Small intestine (tissue), 7 donors: ENCODE measurements at regions not wholly inside any gene's neighbourhood (a gene's known extent, or its start where the extent isn't known, plus 50 kb on each side); places are given as distances from the start of the nearest gene placed in this dataset.

Experiments used
- DNase-seq, 2 donors: peaks; one replicate each; pipeline versions ENCODE4 v3.0.0 to v3.0.0-alpha.2; 2013
- FAIRE-seq: peaks from 2 replicates; lab custom pipeline; 2012; peaks lifted over from hg19 to GRCh38; lab: Jason Lieb, UNC
- H3K27ac ChIP-seq, 3 donors: one replicate each; pipeline ENCODE4 v1.5.1; 2013; ENCODE audit warnings: low read length in 2 of 3, mild to moderate bottlenecking in 2 of 3, control low read depth in 1 of 3, inconsistent platforms in 1 of 3, low read depth in 1 of 3, moderate library complexity in 1 of 3
- H3K27me3 ChIP-seq, 3 donors: one replicate each; pipeline ENCODE4 v1.6.1; 2013; ENCODE audit warnings: low read length in 3 of 3, inconsistent platforms in 1 of 3; ENCODE audit not compliant: control insufficient read depth in 3 of 3, insufficient read depth in 3 of 3
- H3K36me3 ChIP-seq, 3 donors: one replicate each; pipeline ENCODE4 v1.6.1; 2013; ENCODE audit warnings: low read length in 3 of 3, inconsistent platforms in 1 of 3, low read depth in 1 of 3, mild to moderate bottlenecking in 1 of 3, moderate library complexity in 1 of 3; ENCODE audit not compliant: control insufficient read depth in 3 of 3, insufficient read depth in 2 of 3
- H3K4me1 ChIP-seq, 3 donors: one replicate each; pipeline ENCODE4 v1.6.1; 2013; ENCODE audit warnings: low read length in 2 of 3, inconsistent platforms in 1 of 3, low read depth in 1 of 3, mild to moderate bottlenecking in 1 of 3, moderate library complexity in 1 of 3; ENCODE audit not compliant: control insufficient read depth in 3 of 3, insufficient read depth in 2 of 3
- H3K4me3 ChIP-seq, 3 donors: one replicate each; pipeline ENCODE4 v1.5.1; 2013; ENCODE audit warnings: low read length in 3 of 3, control low read depth in 1 of 3, inconsistent platforms in 1 of 3, low read depth in 1 of 3, mild to moderate bottlenecking in 1 of 3, moderate library complexity in 1 of 3
- H3K9me3 ChIP-seq, 2 donors: one replicate each; pipeline ENCODE4 v1.6.1; 2013; ENCODE audit warnings: low read depth in 1 of 2, low read length in 1 of 2; ENCODE audit not compliant: control insufficient read depth in 2 of 2, insufficient read depth in 1 of 2
- WGBS, 3 donors: extraction: QIAGEN DNeasy Blood & Tissue Kit; methylation state at CpG; one replicate each; pipeline ENCODE4 v1.1.7; 2013; 5-methylcytosine and 5-hydroxymethylcytosine counted together
- donor health status: healthy with polysubstance abuse.
- donor health status: control.
- donor health status: control.
- donor health status: Bipolar disorder and iron deficiency.
- donor health status: healthy.

DNA sequence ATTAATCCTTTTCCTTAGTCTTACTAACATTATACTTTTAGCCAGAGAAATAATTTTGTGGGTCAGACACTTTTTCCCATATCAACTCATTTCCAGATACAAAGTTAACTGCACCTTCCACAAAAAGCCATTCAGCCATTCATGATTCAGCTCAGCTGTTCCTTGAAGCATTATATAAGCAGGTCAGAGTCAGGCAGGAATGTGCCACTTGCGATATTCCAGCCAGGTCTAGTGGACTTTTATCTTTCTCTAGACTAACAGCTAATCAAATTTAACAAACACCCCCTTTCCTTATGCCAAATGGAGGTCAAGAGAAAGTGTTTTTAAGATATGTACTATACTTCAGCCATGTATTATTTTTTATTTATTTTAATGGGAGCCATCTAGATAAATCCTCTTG lies 75.6 kb upstream of the EPB41L3 start:
- H3K27me3 ChIP-seq = no peaks in the 10 kb centered on the region
- no peaks in the 10 kb centered on the region for H3K36me3 ChIP-seq
- FAIRE-seq (no peak), DNase-seq (peak; percentile 28 to 65)
- no peak overlapping the region for H3K4me3 ChIP-seq
- peaks cover 0 to 4% (median 0%) of the 10 kb centered on the region in 3 donors for H3K4me1 ChIP-seq
- H3K9me3 ChIP-seq = no peaks in the 10 kb centered on the region
- no peak overlapping the region for H3K27ac ChIP-seq
- WGBS, 3 donors = 10 to 49% (median 14%) methylated on average over 1 of the region's 1 CpG

DNA sequence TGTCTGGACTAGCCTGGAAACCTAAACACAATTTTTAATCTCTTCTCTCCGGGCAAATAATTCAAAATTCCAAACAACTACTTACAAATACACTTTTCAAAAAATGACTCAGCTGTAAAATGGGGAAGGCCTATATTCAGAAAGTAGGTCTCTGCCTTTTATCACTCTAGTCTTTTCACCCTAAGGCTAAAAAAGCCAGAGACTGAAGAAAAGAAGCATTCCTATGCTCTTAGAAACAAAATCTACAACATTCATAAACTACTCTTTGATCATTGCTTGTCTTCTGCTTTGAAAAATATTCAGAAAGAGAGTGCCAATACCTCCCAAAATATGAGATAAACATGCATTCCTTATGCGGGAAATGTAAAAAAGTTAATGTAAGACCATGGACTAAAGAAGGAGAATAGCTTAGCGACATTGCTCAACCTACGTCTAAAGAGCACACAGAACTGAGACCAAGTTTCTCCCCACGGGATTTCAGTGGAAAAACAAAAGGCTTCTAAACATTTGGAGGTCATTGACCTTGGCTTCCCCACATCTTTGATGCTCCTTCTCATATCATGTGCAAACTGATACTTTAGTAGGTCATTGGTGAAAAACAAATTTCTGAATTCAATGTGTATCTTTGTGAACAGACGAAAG lies 74.4 kb upstream of the EPB41L3 start:
- H3K27me3 ChIP-seq = no peaks in the 10 kb centered on the region
- 77 to 88% (median 86%) methylated on average over 6 of the region's 6 CpGs for WGBS, 3 donors
- H3K4me3 ChIP-seq = no peak overlapping the region
- DNase-seq = no peak
- H3K27ac ChIP-seq = no peak overlapping the region
- peaks cover 0 to 4% (median 0%) of the 10 kb centered on the region in 3 donors for H3K4me1 ChIP-seq
- H3K36me3 ChIP-seq = no peaks in the 10 kb centered on the region
- H3K9me3 ChIP-seq = no peaks in the 10 kb centered on the region
- no peak for FAIRE-seq

DNA sequence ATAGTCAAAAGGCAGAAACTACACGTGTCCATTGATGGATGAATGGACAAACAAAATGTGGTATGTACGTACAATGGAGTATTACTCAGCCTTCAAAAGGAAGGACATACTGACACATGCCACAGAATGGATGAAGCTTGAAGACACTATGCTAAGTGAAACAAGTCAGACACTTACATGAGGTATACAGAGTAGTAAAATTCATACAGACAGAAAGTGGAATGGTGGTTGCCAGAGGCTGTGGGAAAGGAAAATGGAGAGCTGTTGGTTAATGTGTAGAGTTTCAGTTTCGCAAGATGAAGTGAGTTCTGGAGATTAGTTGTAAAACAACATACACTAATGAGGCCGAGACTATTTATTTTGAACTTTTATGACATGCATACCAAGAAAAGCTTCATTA lies 67.4 kb upstream of the EPB41L3 start:
- no peaks in the 10 kb centered on the region for H3K27me3 ChIP-seq
- peak in 1 of 2 donors; percentile 31 for DNase-seq
- 78 to 90% (median 79%) methylated on average over 4 of the region's 4 CpGs for WGBS, 3 donors
- H3K4me1 ChIP-seq = peaks cover 0 to 4% (median 0%) of the 10 kb centered on the region in 3 donors
- no peak for FAIRE-seq
- H3K4me3 ChIP-seq = no peak overlapping the region
- peaks cover 0 to 6% (median 0%) of the 10 kb centered on the region in 3 donors for H3K36me3 ChIP-seq
- no peak overlapping the region for H3K27ac ChIP-seq
- no peaks in the 10 kb centered on the region for H3K9me3 ChIP-seq

DNA sequence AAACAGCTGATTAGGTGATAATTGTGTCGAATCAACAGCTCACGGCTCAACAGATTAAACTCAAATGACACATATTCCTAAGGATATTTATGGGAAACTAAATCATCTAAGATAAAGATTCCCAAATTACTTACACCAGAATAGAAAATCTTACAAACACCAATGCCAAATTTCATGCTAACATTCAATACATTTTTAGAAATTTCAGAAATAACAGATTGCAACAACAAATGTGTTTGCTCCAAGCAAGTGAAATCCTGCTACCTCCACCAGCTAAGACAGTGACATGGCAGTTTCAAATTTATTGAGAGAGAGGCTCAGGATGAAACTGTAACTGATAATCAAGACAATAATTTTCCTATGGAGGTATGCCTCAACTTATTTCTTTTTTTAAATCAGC lies 65.0 kb upstream of the EPB41L3 start:
- H3K27me3 ChIP-seq = no peaks in the 10 kb centered on the region
- DNase-seq = no peak
- H3K9me3 ChIP-seq = no peaks in the 10 kb centered on the region
- H3K27ac ChIP-seq = no peak overlapping the region
- no peak for FAIRE-seq
- H3K4me1 ChIP-seq = no peaks in the 10 kb centered on the region
- WGBS, 3 donors = 84 to 94% (median 88%) methylated on average over 2 of the region's 2 CpGs
- peaks cover 0 to 6% (median 0%) of the 10 kb centered on the region in 3 donors for H3K36me3 ChIP-seq
- no peak overlapping the region for H3K4me3 ChIP-seq

DNA sequence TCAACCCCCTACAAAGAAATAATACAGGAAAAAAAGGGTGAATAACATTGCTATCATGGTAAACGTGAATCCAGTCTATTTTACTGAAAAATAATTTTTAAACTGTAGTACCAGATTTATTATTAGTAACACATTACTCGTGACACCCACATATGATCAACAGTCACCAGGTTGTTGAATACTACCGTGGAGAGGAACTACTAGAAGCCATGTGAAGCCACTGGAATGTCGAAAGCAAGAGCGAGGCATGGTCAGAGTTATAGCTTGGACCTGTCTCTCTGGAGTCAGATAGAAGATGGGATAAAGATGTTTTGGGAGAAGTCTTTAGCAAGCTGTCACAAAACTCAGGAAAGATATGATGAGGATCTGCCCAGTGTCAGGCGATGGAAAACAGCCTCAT lies 63.2 kb upstream of the EPB41L3 start:
- H3K36me3 ChIP-seq = peaks cover 0 to 4% (median 0%) of the 10 kb centered on the region in 3 donors
- no peak overlapping the region for H3K4me3 ChIP-seq
- no peaks in the 10 kb centered on the region for H3K27me3 ChIP-seq
- FAIRE-seq = no peak
- H3K27ac ChIP-seq = no peak overlapping the region
- no peaks in the 10 kb centered on the region for H3K9me3 ChIP-seq
- 79 to 82% (median 81%) methylated on average over 6 of the region's 6 CpGs for WGBS, 3 donors
- H3K4me1 ChIP-seq = peaks cover 0 to 14% (median 0%) of the 10 kb centered on the region in 3 donors
- DNase-seq = no peak

DNA sequence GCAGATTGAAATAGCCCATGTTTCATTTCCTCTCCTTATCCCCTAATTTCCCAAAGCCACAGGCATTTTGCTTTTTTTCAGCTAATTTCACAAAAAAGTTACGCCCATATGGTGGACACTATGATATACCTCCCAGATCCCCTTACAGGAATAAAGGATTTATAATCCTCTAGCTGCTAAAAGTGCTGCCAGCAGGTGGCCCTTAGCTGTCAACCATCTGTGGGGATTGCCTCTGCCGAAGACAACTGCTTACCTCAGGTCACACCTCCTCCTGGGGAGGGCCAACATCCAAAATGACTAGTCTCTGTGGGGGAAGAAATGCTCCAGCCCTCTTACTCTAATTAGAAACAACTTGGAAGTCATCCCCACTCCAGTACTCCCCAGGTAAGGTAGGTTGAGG lies 61.0 kb upstream of the EPB41L3 start:
- H3K4me1 ChIP-seq = peaks cover 0 to 25% (median 0%) of the 10 kb centered on the region in 3 donors
- H3K9me3 ChIP-seq = no peaks in the 10 kb centered on the region
- H3K27ac ChIP-seq = no peak overlapping the region
- no peaks in the 10 kb centered on the region for H3K27me3 ChIP-seq
- WGBS, 3 donors = 52 to 62% (median 55%) methylated on average over 2 of the region's 2 CpGs
- peaks cover 0 to 4% (median 0%) of the 10 kb centered on the region in 3 donors for H3K36me3 ChIP-seq
- DNase-seq = peak in 1 of 2 donors; percentile 41
- no peak for FAIRE-seq
- H3K4me3 ChIP-seq = no peak overlapping the region

DNA sequence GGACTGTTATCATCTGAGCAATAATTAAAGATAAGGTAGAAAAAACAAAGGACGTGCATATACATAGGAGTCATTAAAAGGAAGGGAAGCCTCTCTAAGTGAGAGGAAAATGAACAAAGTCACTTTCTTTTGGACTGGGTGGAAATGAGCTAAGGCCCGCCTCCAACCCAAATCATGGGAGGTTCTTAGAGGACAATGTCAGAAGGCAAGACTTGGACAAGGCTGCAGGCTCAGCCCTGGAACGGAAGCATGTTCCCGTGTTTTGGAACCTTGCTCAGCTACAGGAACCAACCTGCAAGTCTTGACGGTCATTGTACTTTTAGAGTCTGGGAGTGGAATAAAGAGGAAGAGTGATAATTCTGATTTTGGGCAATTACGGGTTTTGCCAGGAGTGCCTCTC lies 59.4 kb upstream of the EPB41L3 start:
- no peaks in the 10 kb centered on the region for H3K27me3 ChIP-seq
- DNase-seq (peak; percentile 36 to 84), FAIRE-seq (no peak)
- H3K27ac ChIP-seq = peak overlapping the region in 1 of 3 donors; percentile 90
- no peak overlapping the region for H3K4me3 ChIP-seq
- no peaks in the 10 kb centered on the region for H3K9me3 ChIP-seq
- WGBS, 3 donors = 11 to 53% (median 32%) methylated on average over 6 of the region's 6 CpGs
- H3K36me3 ChIP-seq = peaks cover 0 to 4% (median 0%) of the 10 kb centered on the region in 3 donors
- peaks cover 0 to 25% (median 0%) of the 10 kb centered on the region in 3 donors for H3K4me1 ChIP-seq

DNA sequence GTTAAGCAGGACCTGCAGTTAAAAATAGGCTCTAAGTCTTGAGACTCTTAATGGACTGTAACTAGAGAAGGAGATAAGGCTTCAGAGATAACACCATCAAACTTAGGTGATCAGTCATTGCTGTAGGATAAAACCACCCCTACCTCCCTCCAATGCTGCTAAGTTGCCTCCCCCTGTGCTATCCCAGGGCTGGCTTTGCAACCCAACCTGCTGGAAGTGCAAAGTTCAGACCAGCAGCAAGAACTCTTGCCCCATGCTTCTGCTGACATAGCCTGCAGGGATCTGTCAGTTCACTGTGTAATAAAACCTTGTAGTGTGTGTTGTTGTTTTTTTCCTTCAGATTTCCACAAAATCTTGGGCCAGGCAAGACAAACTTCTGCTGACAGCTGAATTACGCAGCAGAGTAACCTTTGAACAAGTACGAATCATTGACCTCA lies 57.4 kb upstream of the EPB41L3 start:
- no peaks in the 10 kb centered on the region for H3K27me3 ChIP-seq
- peak overlapping the region in 2 of 3 donors; percentile 2 to 90 for H3K27ac ChIP-seq
- H3K36me3 ChIP-seq = no peaks in the 10 kb centered on the region
- no peaks in the 10 kb centered on the region for H3K9me3 ChIP-seq
- DNase-seq (peak; percentile 90 to 93), FAIRE-seq (no peak)
- H3K4me1 ChIP-seq = peaks cover 0 to 25% (median 0%) of the 10 kb centered on the region in 3 donors
- 21 to 63% (median 35%) methylated on average over 2 of the region's 2 CpGs for WGBS, 3 donors
- no peak overlapping the region for H3K4me3 ChIP-seq
